HEK293T (cell line): ENCODE measurements at regions not wholly inside any gene's neighbourhood (a gene's known extent, or its start where the extent isn't known, plus 50 kb on each side); places are given as distances from the start of the nearest gene placed in this dataset.

ENCODE experiments used
- CTCF ChIA-PET: fragments of 350-600 bp; formaldehyde crosslinking; extraction: SDS; loops from one replicate; lab custom pipeline; 2021; ENCODE audit warnings: antibody characterized with exemption, inconsistent platforms; lab: Yijun Ruan, JAX
- POLR2A ChIA-PET: fragments of 350-600 bp; formaldehyde crosslinking; extraction: SDS; loops from one replicate; lab custom pipeline; 2020; ENCODE audit warnings: antibody characterized with exemption, inconsistent platforms; lab: Yijun Ruan, JAX
- DNase-seq: peaks from one replicate; pipeline ENCODE4 v3.0.0; 2012; ENCODE audit warnings: mixed read lengths; ENCODE audit errors: extremely low spot score
- ARNT ChIP-seq: fragments of 450-650 bp; IDR thresholded peaks from 2 replicates; pipeline ENCODE4 v1.6.1; 2017; ENCODE audit warnings: mild to moderate bottlenecking
- BHLHE40 ChIP-seq: fragments of 450-650 bp; IDR thresholded peaks from 2 replicates; pipeline ENCODE4 v1.6.1; 2016; ENCODE audit warnings: mild to moderate bottlenecking, moderate library complexity, borderline replicate concordance
- CTBP1 ChIP-seq: fragments of 450-650 bp; IDR thresholded peaks from 2 replicates; pipeline ENCODE4 v1.6.1; 2016; ENCODE audit warnings: borderline replicate concordance
- ELF4 ChIP-seq: fragments of 450-650 bp; IDR thresholded peaks from 2 replicates; pipeline ENCODE4 v1.6.1; 2017; ENCODE audit warnings: antibody characterized with exemption
- FOXA1 ChIP-seq: fragments of 450-650 bp; IDR thresholded peaks from 2 replicates; pipeline ENCODE4 v1.6.1; 2016; ENCODE audit warnings: mild to moderate bottlenecking
- FOXK2 ChIP-seq: fragments of 450-650 bp; IDR thresholded peaks from 2 replicates; pipeline ENCODE4 v1.6.1; 2016; ENCODE audit warnings: mild to moderate bottlenecking
- FOXM1 ChIP-seq: fragments of 450-650 bp; IDR thresholded peaks from 2 replicates; pipeline ENCODE4 v1.6.1; 2017; ENCODE audit warnings: mild to moderate bottlenecking, borderline replicate concordance
- HDGF ChIP-seq: fragments of 450-650 bp; IDR thresholded peaks from 2 replicates; pipeline ENCODE4 v1.6.1; 2017; ENCODE audit warnings: antibody characterized with exemption, borderline replicate concordance
- L3MBTL2 ChIP-seq: fragments of 450-650 bp; conservative IDR thresholded peaks from 2 replicates; pipeline ENCODE4 v1.6.1; 2016; ENCODE audit warnings: mild to moderate bottlenecking
- LEF1 ChIP-seq: fragments of 450-650 bp; IDR thresholded peaks from 2 replicates; pipeline ENCODE4 v1.6.1; 2017; ENCODE audit warnings: mild to moderate bottlenecking, borderline replicate concordance
- NFRKB ChIP-seq: fragments of 450-650 bp; IDR thresholded peaks from 2 replicates; pipeline ENCODE4 v1.6.1; 2016; ENCODE audit warnings: mild to moderate bottlenecking, moderate library complexity
- PKNOX1 ChIP-seq: fragments of 450-650 bp; IDR thresholded peaks from 2 replicates; pipeline ENCODE4 v1.6.1; 2016
- SP1 ChIP-seq: fragments of 450-650 bp; IDR thresholded peaks from 2 replicates; pipeline ENCODE4 v1.6.1; 2017
- SUZ12 ChIP-seq: fragments of 450-650 bp; IDR thresholded peaks from 2 replicates; pipeline ENCODE4 v1.6.1; 2016; ENCODE audit warnings: mild to moderate bottlenecking
- TARDBP ChIP-seq: fragments of 450-650 bp; IDR thresholded peaks from 2 replicates; pipeline ENCODE4 v1.6.1; 2016
- ZNF384 ChIP-seq: fragments of 450-650 bp; IDR thresholded peaks from 2 replicates; pipeline ENCODE4 v1.6.1; 2016

DNA sequence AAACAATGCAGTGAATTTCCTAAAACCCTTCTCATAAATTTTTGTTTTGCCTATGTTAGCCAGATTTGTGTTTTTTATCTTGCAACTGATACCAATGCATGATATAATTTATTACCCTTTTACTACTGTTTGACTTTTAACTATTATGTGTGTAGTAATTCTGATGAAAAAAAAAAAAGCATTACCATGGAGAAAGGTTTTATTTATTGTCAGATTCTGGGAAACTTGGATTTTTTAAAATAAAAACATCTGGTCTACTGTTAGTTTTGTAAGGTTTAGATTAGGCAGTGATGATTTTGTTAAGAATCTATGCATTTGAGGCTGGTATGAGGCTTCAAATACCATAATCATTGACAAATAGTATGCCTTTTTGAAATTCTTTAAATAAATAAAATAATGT, 470.4 kb upstream of the ROBO1 start:
- TF ChIP-seq PKNOX1 (no peak), ZNF384 (0 out of 2 replicates have a peak, but pooled peaks have one; percentile 12), L3MBTL2 (no peak)
- DNase-seq: no peak
- POLR2A ChIA-PET: no interaction called here
- CTCF ChIA-PET: no interaction called here

DNA sequence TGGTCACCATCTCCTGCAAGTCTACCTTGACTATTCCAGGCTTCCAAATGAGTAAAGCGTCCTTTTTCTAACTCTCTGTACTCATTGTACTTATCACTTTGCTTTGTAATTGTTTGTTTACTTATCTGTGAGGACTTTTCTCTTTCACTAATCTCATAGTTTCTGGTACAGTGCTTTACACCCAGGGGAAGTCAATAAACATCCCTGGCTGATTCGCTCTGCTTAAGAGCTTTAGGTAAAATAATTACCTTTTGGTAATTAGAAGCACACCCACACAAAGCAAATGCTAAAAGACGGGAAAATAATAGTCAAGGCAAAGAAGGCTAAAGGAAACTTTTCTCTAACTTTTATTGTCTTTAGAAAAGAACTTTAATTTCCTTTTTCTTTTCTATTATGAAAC, 466.9 kb upstream of the ROBO1 start:
- TF ChIP-seq PKNOX1 (no peak), ARNT (no peak), CTBP1 (no peak), BHLHE40 (no peak), NFRKB (no peak), ZNF384 (no peak), SUZ12 (no peak)
- ChIA-PET POLR2A (no interaction called here), CTCF (no interaction called here)
- DNase-seq: no peak

DNA sequence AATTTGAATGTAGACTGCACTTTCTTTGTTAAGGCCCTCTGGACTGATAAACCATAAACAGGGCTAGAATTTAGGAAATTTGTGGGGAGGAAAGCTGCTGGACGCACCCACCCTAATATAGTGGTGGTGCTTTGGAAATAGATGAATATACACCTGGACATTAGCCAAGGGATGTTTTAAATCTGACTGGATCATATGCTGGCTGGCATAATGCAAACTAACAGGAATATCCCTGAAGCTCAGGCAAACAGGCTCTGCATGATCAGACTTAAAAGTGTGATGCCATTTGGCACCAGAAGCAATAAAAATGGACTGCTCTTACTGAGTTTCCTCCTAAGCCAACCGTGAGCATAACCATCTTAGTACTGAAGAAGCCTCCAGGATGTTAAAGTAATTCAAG, 465.8 kb upstream of the ROBO1 start:
- TF ChIP-seq SUZ12 (no peak), PKNOX1 (no peak), CTBP1 (no peak), ELF4 (no peak), FOXK2 (no peak), SP1 (no peak), BHLHE40 (no peak), NFRKB (no peak), TARDBP (no peak), L3MBTL2 (no peak), ZNF384 (no peak), LEF1 (no peak), FOXM1 (no peak), HDGF (no peak), ARNT (no peak), FOXA1 (no peak)
- DNase-seq: no peak
- POLR2A ChIA-PET: no interaction called here
- CTCF ChIA-PET: no interaction called here

GRCh38 chr3:80232760-80233159, 465.0 kb upstream of the ROBO1 start:
- ChIA-PET CTCF (no interaction called here), POLR2A (no interaction called here)
- TF ChIP-seq ZNF384: no peak
- TF ChIP-seq TARDBP: no peak
- no peak for TF ChIP-seq FOXA1
- TF ChIP-seq ELF4: no peak
- no peak for TF ChIP-seq BHLHE40
- no peak for TF ChIP-seq LEF1
- no peak for TF ChIP-seq NFRKB
- TF ChIP-seq FOXM1: no peak
- TF ChIP-seq FOXK2: no peak
- no peak for TF ChIP-seq ARNT
- TF ChIP-seq PKNOX1: no peak
- no peak for TF ChIP-seq CTBP1
- no peak for TF ChIP-seq HDGF
- TF ChIP-seq L3MBTL2: no peak
- TF ChIP-seq SP1: no peak
- TF ChIP-seq SUZ12: no peak
- DNase-seq: no peak

DNA sequence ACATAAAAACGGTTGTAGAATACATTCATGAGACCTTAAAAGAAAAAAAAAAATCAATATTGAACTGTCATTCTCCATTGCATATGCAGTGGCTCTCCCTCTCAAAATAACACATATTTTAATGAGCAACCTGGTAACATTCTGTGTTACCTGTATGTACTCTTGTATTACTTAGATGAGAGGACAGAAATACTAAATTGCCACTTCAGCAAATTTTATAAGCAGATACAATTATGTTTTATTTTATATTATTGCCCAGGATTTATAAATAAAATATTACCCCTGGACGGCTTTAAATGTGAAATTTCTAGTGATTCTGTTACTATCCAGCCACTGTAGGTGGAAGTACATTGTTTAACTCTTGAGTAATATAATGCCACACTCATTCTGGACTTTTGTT, 463.2 kb upstream of the ROBO1 start:
- POLR2A ChIA-PET: no interaction called here
- CTCF ChIA-PET: no interaction called here
- TF ChIP-seq BHLHE40 (no peak), TARDBP (no peak), SP1 (no peak), L3MBTL2 (no peak), LEF1 (no peak), PKNOX1 (no peak), ZNF384 (no peak), FOXA1 (no peak), FOXM1 (no peak), FOXK2 (no peak)
- no peak for DNase-seq

- ChIA-PET POLR2A (no interaction called here), CTCF (no interaction called here)
- no peak for DNase-seq
- TF ChIP-seq FOXA1 (no peak), CTBP1 (no peak), FOXM1 (no peak)
These were observed 459.4 kb upstream of the ROBO1 start for GRCh38 chr3:80227216-80227615.
